H9 (cell line): ENCODE measurements at regions not wholly inside any gene's neighbourhood (a gene's known extent, or its start where the extent isn't known, plus 50 kb on each side); places are given as distances from the start of the nearest gene placed in this dataset.

Experiments
- DNase-seq: peaks from one replicate; pipeline ENCODE4 v3.0.0-alpha.2; 2017
- H2AFZ ChIP-seq: one replicate; pipeline ENCODE4 v1.6.1; 2013; ENCODE audit warnings: mild to moderate bottlenecking, low read length, control low read depth, moderate library complexity
- H2AK5ac ChIP-seq: 2 replicates; pipeline ENCODE4 v1.6.1; 2013; ENCODE audit warnings: low read length, control low read depth, mixed read lengths; ENCODE audit not compliant: insufficient read length
- H2BK120ac ChIP-seq: one replicate; pipeline ENCODE4 v1.6.1; 2013; ENCODE audit warnings: low read depth, mild to moderate bottlenecking, low read length, control low read depth, inconsistent platforms; ENCODE audit not compliant: poor library complexity, severe bottlenecking
- H2BK12ac ChIP-seq: 2 replicates; pipeline ENCODE4 v1.6.1; 2013; ENCODE audit warnings: low read length, control low read depth, mixed read lengths, low read depth; ENCODE audit not compliant: insufficient read length
- H2BK15ac ChIP-seq: 2 replicates; pipeline ENCODE4 v1.6.1; 2013; ENCODE audit warnings: low read depth, low read length, control low read depth
- H2BK20ac ChIP-seq: one replicate; pipeline ENCODE4 v1.6.1; 2013; ENCODE audit warnings: low read depth, mild to moderate bottlenecking, low read length, control low read depth, inconsistent platforms; ENCODE audit not compliant: poor library complexity, severe bottlenecking
- H2BK5ac ChIP-seq: 2 replicates; pipeline ENCODE4 v1.6.1; 2013; ENCODE audit warnings: low read length, control low read depth, mixed read lengths; ENCODE audit not compliant: insufficient read length
- H3K14ac ChIP-seq: 2 replicates; pipeline ENCODE4 v1.6.1; 2013; ENCODE audit warnings: low read length, control low read depth; ENCODE audit not compliant: insufficient read depth
- H3K18ac ChIP-seq: 2 replicates; pipeline ENCODE4 v1.6.1; 2013; ENCODE audit warnings: low read depth, mild to moderate bottlenecking, mixed read lengths, low read length, control low read depth; ENCODE audit not compliant: insufficient read length
- H3K23ac ChIP-seq: 2 replicates; pipeline ENCODE4 v1.6.1; 2013; ENCODE audit warnings: low read length, control low read depth, mixed read lengths, low read depth; ENCODE audit not compliant: insufficient read length
- H3K23me2 ChIP-seq: 2 replicates; pipeline ENCODE4 v1.6.1; 2013; ENCODE audit warnings: low read depth, mild to moderate bottlenecking, mixed read lengths, low read length, control low read depth; ENCODE audit not compliant: insufficient read length, poor library complexity, severe bottlenecking
- H3K27ac ChIP-seq: 2 replicates; pipeline ENCODE4 v1.5.1; 2013; ENCODE audit warnings: low read length, control low read depth, mixed read lengths, low read depth; ENCODE audit not compliant: insufficient read length
- H3K27me3 ChIP-seq: 2 replicates; pipeline ENCODE4 v1.6.1; 2013; ENCODE audit warnings: low read length, control low read depth, inconsistent platforms; ENCODE audit not compliant: insufficient read depth
- H3K4ac ChIP-seq: 2 replicates; pipeline ENCODE4 v1.6.1; 2013; ENCODE audit warnings: low read depth, mild to moderate bottlenecking, control low read depth, inconsistent platforms, low read length, moderate library complexity
- H3K4me1 ChIP-seq: 2 replicates; pipeline ENCODE4 v1.6.1; 2013; ENCODE audit warnings: low read length, control low read depth, inconsistent platforms; ENCODE audit not compliant: insufficient read depth
- H3K4me2 ChIP-seq: 2 replicates; pipeline ENCODE4 v1.6.1; 2013; ENCODE audit warnings: low read length, control low read depth, mixed read lengths; ENCODE audit not compliant: insufficient read length, insufficient read depth
- H3K56ac ChIP-seq: 2 replicates; pipeline ENCODE4 v1.6.1; 2013; ENCODE audit warnings: low read depth, mild to moderate bottlenecking, mixed read lengths, low read length, control low read depth; ENCODE audit not compliant: insufficient read length
- H3K79me1 ChIP-seq: 2 replicates; pipeline ENCODE4 v1.6.1; 2013; ENCODE audit warnings: low read depth, mild to moderate bottlenecking, moderate library complexity, low read length, control low read depth, inconsistent platforms; ENCODE audit not compliant: insufficient read depth, poor library complexity, severe bottlenecking
- H3K79me2 ChIP-seq: 2 replicates; pipeline ENCODE4 v1.6.1; 2013; ENCODE audit warnings: low read length, control low read depth, inconsistent platforms; ENCODE audit not compliant: insufficient read depth
- H3K9ac ChIP-seq: 2 replicates; pipeline ENCODE4 v1.6.1; 2013; ENCODE audit warnings: low read length, control low read depth, mixed read lengths; ENCODE audit not compliant: insufficient read length; ENCODE audit errors: extremely low read depth
- H3K9me3 ChIP-seq: one replicate; pipeline ENCODE4 v1.6.1; 2013; ENCODE audit warnings: low read depth, low read length, inconsistent platforms; ENCODE audit not compliant: control insufficient read depth
- H3T11ph ChIP-seq: one replicate; pipeline ENCODE4 v1.6.1; 2013; ENCODE audit warnings: mild to moderate bottlenecking, low read length, control low read depth, inconsistent platforms
- H4K20me1 ChIP-seq: one replicate; pipeline ENCODE4 v1.6.1; 2013; ENCODE audit not compliant: control insufficient read depth, insufficient read length, insufficient read depth
- H4K5ac ChIP-seq: 2 replicates; pipeline ENCODE4 v1.6.1; 2013; ENCODE audit warnings: low read depth, mild to moderate bottlenecking, mixed read lengths, low read length, control low read depth; ENCODE audit not compliant: insufficient read length
- H4K8ac ChIP-seq: replicated peaks from 2 replicates; pipeline ENCODE4 v1.6.1; 2013; ENCODE audit warnings: low read length, control low read depth, mixed read lengths, low read depth; ENCODE audit not compliant: insufficient read length
- H4K91ac ChIP-seq: 2 replicates; pipeline ENCODE4 v1.6.1; 2013; ENCODE audit warnings: low read depth, mild to moderate bottlenecking, moderate library complexity, mixed read lengths, low read length, control low read depth; ENCODE audit not compliant: insufficient read length
- H3K27ac Mint-ChIP-seq, 3 experiments: 2 replicates in 2 of 3; 3 replicates in 1 of 3; pipeline ENCODE4 v1.8.0; 2020 to 2021; ENCODE audit warnings: mixed read lengths in 3 of 3, mild to moderate bottlenecking in 1 of 3, moderate library complexity in 1 of 3
- H3K27me3 Mint-ChIP-seq: 2 replicates; pipeline ENCODE4 v1.8.0; 2021; ENCODE audit warnings: low read depth, mild to moderate bottlenecking, moderate library complexity, mixed read lengths
- H3K36me3 Mint-ChIP-seq, 3 experiments: 2 replicates in 2 of 3; 3 replicates in 1 of 3; pipeline ENCODE4 v1.8.0; 2020 to 2021; ENCODE audit warnings: low read depth in 3 of 3, mixed read lengths in 3 of 3; ENCODE audit not compliant: insufficient read depth in 1 of 3
- H3K4me1 Mint-ChIP-seq, 2 experiments: 2 replicates each; pipeline ENCODE4 v1.8.0; 2020; ENCODE audit warnings: mixed read lengths in 2 of 2
- H3K4me3 Mint-ChIP-seq, 2 experiments: 2 replicates in 1 of 2; 3 replicates in 1 of 2; pipeline ENCODE4 v1.8.0; 2020 to 2021; ENCODE audit warnings: mild to moderate bottlenecking in 2 of 2, mixed read lengths in 2 of 2, moderate library complexity in 1 of 2
- H3K9me3 Mint-ChIP-seq, 2 experiments: 2 replicates in 1 of 2; 3 replicates in 1 of 2; pipeline ENCODE4 v1.8.0; 2020; ENCODE audit warnings: mild to moderate bottlenecking in 2 of 2, mixed read lengths in 2 of 2, moderate library complexity in 1 of 2
- CTCF ChIP-seq: fragments of 200-600 bp; sonication (generic); conservative IDR thresholded peaks from 3 replicates; pipeline ENCODE4 v1.8.0; 2021; ENCODE audit warnings: antibody characterized with exemption, mild to moderate bottlenecking
- WGBS: extraction: QIAGEN DNeasy Blood & Tissue Kit; methylation state at CpG from one replicate; pipeline ENCODE4 v1.1.7; 2013; ENCODE audit warnings: missing lambda C conversion rate, low lambda C conversion rate, mixed read lengths; ENCODE audit not compliant: insufficient read length; ENCODE audit errors: extremely low coverage; 5-methylcytosine and 5-hydroxymethylcytosine counted together

DNA sequence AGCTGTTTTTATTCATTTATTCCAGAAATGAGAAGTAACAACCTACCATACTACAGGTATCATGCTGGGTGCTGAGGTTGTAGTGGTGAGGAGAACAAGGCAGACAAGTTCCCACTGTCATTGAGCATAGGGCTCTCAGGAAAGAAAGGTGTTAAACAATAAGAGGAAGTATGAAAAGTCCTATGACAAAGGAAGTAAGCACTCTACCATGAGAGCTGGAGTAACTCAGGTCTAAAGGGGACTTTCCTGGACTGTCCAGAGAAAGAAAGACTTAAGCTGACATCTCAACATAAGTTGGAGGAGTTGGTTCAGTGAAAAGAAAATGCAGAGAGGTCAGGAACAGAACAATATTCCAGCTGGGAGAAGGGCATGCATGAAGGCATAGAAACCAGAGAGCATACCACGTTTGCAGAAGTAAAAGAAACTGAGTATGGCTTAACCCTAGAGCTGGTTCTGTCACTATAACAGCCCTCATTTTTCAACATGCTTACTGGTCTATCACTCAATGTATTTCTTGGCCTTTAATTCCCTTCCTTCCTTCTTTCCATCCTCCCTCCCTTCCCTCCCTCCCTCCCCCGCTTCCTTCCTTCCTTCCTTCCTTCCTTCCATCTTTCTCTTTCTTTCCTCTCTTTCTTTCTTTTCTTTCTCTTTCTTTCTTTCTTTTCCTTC is 137.8 kb upstream of the BDNF start:
- Mint-ChIP-seq H3K9me3 (no peaks in the 10 kb centered on the region), H3K27me3 (no peaks in the 10 kb centered on the region; the same call in 1 of the 2 replicates), H3K4me3 (no peak overlapping the region), H3K4me1 (no peaks in the 10 kb centered on the region), H3K27ac (no peak overlapping the region), H3K36me3 (no peaks in the 10 kb centered on the region)
- no peak overlapping the region for H3K18ac ChIP-seq
- H3K27me3 ChIP-seq: no peaks in the 10 kb centered on the region
- no peaks in the 10 kb centered on the region for H3K79me1 ChIP-seq
- H3K4me2 ChIP-seq: no peak overlapping the region
- no peak overlapping the region for H3K23ac ChIP-seq
- no peaks in the 10 kb centered on the region for H3K9me3 ChIP-seq
- no peak overlapping the region for H4K91ac ChIP-seq
- no peak overlapping the region for H3K27ac ChIP-seq
- no peak overlapping the region for H4K8ac ChIP-seq
- no CpG with 5 or more reads among the region's 2 CpGs for WGBS
- H2BK5ac ChIP-seq: no peak overlapping the region
- H3T11ph ChIP-seq: no peak overlapping the region
- no peak overlapping the region for H2BK120ac ChIP-seq
- H3K4ac ChIP-seq: no peak overlapping the region
- H4K5ac ChIP-seq: no peak overlapping the region
- H4K20me1 ChIP-seq: no peaks in the 10 kb centered on the region
- H2BK15ac ChIP-seq: no peak overlapping the region
- H3K9ac ChIP-seq: no peak overlapping the region
- H3K4me1 ChIP-seq: no peaks in the 10 kb centered on the region
- no peak overlapping the region for H2BK20ac ChIP-seq
- no peak overlapping the region for H2AFZ ChIP-seq
- H3K56ac ChIP-seq: no peak overlapping the region
- H2BK12ac ChIP-seq: no peak overlapping the region
- no peak for TF ChIP-seq CTCF
- no peaks in the 10 kb centered on the region for H3K79me2 ChIP-seq
- no peak for DNase-seq
- H3K14ac ChIP-seq: no peak overlapping the region
- H2AK5ac ChIP-seq: no peak overlapping the region
- H3K23me2 ChIP-seq: no peaks in the 10 kb centered on the region
